Right lobe of liver (tissue), 4 donors: ENCODE measurements at regions not wholly inside any gene's neighbourhood (a gene's known extent, or its start where the extent isn't known, plus 50 kb on each side); places are given as distances from the start of the nearest gene placed in this dataset.

Source experiments
- POLR2A ChIP-seq: fragments of 450-650 bp; IDR thresholded peaks from one replicate; pipeline ENCODE4 v1.6.1; 2017; ENCODE audit warnings: antibody characterized with exemption, mild to moderate bottlenecking
- TF ChIP-seq, protein P1 (sequence below), 4 donors: fragments of 200-600 bp in 3 of 4; fragments of 450-650 bp in 1 of 4; IDR thresholded peaks; one replicate each; pipeline versions ENCODE4 v1.5.1 to v1.8.0; 2016 to 2022; ENCODE audit warnings: antibody characterized with exemption in 4 of 4, mild to moderate bottlenecking in 2 of 4
- donor health status: DM: no; HTN: no; CAD: no.
- donor health status: DM: no; HTN: no; CAD: no.
- donor health status: DM: no; HTN: yes; CAD: no.

DNA sequence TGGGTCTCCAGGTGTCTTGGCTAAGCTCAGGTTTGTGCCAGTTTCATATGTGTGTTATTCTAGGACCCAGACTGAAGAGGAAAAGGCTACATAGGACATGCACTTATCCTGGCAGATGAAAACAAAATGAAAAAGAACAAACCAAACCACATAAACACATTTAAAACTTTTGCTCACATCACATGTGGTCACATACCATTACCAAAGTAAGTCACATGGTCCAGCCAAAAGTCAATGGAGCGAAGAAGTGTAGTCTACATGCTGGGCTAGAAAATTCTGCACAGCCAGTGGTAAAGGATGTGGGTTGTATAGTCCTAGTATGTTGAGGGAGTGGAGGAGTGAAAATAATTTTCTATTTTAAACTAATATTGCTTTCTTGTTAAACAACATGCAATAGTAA lies 437.5 kb downstream of the BTBD3 start:
- TF ChIP-seq, protein P1, sequence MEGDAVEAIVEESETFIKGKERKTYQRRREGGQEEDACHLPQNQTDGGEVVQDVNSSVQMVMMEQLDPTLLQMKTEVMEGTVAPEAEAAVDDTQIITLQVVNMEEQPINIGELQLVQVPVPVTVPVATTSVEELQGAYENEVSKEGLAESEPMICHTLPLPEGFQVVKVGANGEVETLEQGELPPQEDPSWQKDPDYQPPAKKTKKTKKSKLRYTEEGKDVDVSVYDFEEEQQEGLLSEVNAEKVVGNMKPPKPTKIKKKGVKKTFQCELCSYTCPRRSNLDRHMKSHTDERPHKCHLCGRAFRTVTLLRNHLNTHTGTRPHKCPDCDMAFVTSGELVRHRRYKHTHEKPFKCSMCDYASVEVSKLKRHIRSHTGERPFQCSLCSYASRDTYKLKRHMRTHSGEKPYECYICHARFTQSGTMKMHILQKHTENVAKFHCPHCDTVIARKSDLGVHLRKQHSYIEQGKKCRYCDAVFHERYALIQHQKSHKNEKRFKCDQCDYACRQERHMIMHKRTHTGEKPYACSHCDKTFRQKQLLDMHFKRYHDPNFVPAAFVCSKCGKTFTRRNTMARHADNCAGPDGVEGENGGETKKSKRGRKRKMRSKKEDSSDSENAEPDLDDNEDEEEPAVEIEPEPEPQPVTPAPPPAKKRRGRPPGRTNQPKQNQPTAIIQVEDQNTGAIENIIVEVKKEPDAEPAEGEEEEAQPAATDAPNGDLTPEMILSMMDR (IDR thresholded peaks at IDR 0.05) = no peak
- TF ChIP-seq POLR2A = no peak
